Nephron progenitor cell (in vitro differentiated cells): ENCODE measurements at regions not wholly inside any gene's neighbourhood (a gene's known extent, or its start where the extent isn't known, plus 50 kb on each side); places are given as distances from the start of the nearest gene placed in this dataset.

Experiments
- DNase-seq: peaks from one replicate; pipeline ENCODE4 v3.0.0; 2021
- H3K27ac Mint-ChIP-seq: 2 replicates; pipeline ENCODE4 v1.8.0; 2021; ENCODE audit warnings: mild to moderate bottlenecking, moderate library complexity, mixed read lengths
- H3K27me3 Mint-ChIP-seq: 2 replicates; pipeline ENCODE4 v1.8.0; 2021; ENCODE audit warnings: mild to moderate bottlenecking, low read depth, mixed read lengths; ENCODE audit not compliant: poor library complexity
- H3K36me3 Mint-ChIP-seq: 2 replicates; pipeline ENCODE4 v1.8.0; 2021; ENCODE audit warnings: low read depth, mixed read lengths
- H3K4me1 Mint-ChIP-seq: 2 replicates; pipeline ENCODE4 v1.8.0; 2021; ENCODE audit warnings: mixed read lengths
- H3K4me3 Mint-ChIP-seq: 2 replicates; pipeline ENCODE4 v1.8.0; 2021; ENCODE audit warnings: mild to moderate bottlenecking, moderate library complexity, mixed read lengths
- H3K9me3 Mint-ChIP-seq: 2 replicates; pipeline ENCODE4 v1.8.0; 2021; ENCODE audit warnings: mild to moderate bottlenecking, moderate library complexity, mixed read lengths
- TF ChIP-seq, protein P1 (sequence below): fragments of 200-600 bp; sonication (generic); IDR thresholded peaks from 2 replicates; pipeline ENCODE4 v1.5.0; 2021; ENCODE audit warnings: antibody characterized with exemption

DNA sequence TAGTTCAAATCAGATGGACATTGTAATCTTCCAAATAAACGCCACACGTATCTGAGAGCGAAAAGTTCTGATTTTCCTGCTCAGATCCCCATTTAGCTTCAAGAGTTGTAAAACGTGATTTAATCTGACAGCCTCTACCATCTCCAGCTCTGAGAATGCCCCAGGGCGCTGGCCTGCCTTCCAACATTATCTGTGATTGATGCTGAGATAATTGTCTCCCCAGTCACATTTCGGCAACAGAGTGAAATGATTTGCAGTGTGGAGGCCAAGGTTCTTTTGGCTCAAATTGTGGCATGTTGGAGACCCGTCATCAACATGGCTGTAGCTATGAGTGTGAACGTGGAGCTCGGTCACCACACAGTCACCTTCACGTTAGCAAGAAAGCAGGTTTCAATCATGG is 283.4 kb downstream of the BRD1 start:
- Mint-ChIP-seq H3K4me1 (peaks cover 43% of the 10 kb centered on the region), H3K27ac (peak overlapping the region; percentile 12), H3K4me3 (no peak overlapping the region), H3K9me3 (peaks cover 5% of the 10 kb centered on the region), H3K27me3 (peaks cover 15% of the 10 kb centered on the region), H3K36me3 (no peaks in the 10 kb centered on the region)
- TF ChIP-seq, protein P1, sequence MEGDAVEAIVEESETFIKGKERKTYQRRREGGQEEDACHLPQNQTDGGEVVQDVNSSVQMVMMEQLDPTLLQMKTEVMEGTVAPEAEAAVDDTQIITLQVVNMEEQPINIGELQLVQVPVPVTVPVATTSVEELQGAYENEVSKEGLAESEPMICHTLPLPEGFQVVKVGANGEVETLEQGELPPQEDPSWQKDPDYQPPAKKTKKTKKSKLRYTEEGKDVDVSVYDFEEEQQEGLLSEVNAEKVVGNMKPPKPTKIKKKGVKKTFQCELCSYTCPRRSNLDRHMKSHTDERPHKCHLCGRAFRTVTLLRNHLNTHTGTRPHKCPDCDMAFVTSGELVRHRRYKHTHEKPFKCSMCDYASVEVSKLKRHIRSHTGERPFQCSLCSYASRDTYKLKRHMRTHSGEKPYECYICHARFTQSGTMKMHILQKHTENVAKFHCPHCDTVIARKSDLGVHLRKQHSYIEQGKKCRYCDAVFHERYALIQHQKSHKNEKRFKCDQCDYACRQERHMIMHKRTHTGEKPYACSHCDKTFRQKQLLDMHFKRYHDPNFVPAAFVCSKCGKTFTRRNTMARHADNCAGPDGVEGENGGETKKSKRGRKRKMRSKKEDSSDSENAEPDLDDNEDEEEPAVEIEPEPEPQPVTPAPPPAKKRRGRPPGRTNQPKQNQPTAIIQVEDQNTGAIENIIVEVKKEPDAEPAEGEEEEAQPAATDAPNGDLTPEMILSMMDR = no peak
- no peak for DNase-seq

DNA sequence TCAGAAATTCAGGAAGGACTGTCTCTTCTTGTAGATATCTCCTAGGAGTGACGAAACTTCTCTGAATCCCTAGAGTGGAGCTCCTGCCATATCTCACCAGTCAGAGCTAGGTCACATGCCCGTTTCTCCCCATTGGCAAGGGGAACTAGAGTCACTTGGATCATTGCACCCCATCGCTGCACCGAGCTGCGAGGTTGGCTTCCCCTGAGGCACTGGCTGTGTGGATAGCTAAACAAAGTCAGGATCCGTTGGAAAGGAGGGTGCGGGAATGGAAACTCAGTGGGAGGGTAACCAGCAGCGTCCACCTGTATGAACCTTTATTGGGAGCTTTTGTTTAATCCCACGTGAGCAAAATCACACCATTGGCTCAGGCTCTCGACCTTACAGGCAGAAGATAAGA is 283.8 kb downstream of the BRD1 start:
- no peak for DNase-seq
- peaks cover 47% of the 10 kb centered on the region for H3K4me1 Mint-ChIP-seq
- H3K4me3 Mint-ChIP-seq = no peak overlapping the region
- H3K9me3 Mint-ChIP-seq = peaks cover 5% of the 10 kb centered on the region
- no peaks in the 10 kb centered on the region for H3K36me3 Mint-ChIP-seq
- H3K27ac Mint-ChIP-seq = peak overlapping the region; percentile 12
- H3K27me3 Mint-ChIP-seq = peaks cover 11% of the 10 kb centered on the region
- TF ChIP-seq, protein P1 = no peak

DNA sequence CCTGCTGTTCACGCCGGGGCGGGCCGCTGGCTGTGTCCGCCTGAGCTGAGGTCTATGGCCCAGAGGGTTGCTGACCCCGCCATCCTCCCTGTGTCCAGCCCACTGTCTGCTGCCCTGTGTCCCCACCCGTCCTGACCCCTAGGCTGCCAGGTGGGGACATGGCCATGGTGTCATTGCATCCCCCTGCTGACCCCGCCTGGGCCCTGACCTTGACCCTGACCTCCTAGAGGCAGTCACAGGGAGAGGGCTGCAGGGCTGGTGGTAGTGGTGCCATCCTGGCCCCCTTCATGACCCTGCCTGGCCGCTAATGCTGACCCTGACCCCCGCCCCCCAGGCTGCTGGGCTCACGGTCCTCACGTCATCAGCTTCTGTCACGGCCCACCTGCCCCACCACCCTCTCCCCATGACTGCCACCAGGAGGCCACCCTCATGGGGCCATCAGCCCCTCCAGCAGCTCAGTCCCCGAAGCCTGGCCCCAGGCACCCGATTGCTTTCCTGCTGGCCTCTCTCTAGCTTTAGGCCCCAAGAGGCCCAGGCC is 285.9 kb downstream of the BRD1 start:
- Mint-ChIP-seq H3K36me3 (no peaks in the 10 kb centered on the region), H3K27me3 (peaks cover 10% of the 10 kb centered on the region), H3K4me3 (no peak overlapping the region), H3K4me1 (peaks cover 55% of the 10 kb centered on the region), H3K9me3 (peaks cover under 1% of the 10 kb centered on the region), H3K27ac (no peak overlapping the region)
- TF ChIP-seq, protein P1 = no peak
- no peak for DNase-seq

DNA sequence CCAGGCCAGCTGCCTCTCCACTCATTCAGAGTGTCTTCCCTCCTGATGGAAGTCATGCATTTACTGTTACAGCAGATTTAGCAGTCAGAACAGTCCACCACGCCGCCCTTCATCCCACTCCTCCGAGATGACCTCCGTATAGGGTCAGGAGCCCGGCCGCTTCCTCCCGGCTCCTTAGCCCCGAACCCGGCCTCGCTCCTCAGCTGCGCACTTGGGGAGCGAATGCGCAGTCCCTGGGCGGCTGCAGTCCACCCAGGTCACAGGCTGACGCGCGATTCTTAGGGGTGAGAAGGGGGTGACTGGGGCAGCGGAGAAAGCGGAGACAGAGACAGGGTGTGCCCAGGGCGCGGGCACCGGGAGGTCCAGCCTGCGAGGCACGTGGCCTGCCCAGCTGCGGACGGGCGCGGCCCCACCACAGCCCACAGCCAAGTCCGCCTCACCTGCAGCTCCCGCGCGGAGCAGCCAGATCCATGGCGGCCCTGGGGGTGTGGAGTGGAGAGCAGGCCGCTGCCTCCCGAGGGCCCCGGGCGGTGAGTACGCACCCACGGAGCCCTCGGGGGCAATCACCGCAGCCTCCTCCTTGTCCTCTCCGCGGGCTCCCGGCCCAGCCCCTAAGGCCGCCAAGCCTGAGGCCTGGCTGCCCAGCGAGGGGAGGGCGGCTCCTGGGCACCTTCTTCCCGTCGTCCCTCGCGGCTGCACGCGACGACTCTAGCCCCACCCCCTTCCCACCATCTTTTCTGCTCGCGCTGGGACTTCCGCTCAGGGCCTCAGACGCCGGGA is 286.6 kb downstream of the BRD1 start:
- TF ChIP-seq, protein P1 = no peak
- Mint-ChIP-seq H3K36me3 (no peaks in the 10 kb centered on the region), H3K4me3 (no peak overlapping the region), H3K27me3 (peaks cover 9% of the 10 kb centered on the region), H3K27ac (no peak overlapping the region), H3K9me3 (no peaks in the 10 kb centered on the region), H3K4me1 (peaks cover 59% of the 10 kb centered on the region)
- no peak for DNase-seq

DNA sequence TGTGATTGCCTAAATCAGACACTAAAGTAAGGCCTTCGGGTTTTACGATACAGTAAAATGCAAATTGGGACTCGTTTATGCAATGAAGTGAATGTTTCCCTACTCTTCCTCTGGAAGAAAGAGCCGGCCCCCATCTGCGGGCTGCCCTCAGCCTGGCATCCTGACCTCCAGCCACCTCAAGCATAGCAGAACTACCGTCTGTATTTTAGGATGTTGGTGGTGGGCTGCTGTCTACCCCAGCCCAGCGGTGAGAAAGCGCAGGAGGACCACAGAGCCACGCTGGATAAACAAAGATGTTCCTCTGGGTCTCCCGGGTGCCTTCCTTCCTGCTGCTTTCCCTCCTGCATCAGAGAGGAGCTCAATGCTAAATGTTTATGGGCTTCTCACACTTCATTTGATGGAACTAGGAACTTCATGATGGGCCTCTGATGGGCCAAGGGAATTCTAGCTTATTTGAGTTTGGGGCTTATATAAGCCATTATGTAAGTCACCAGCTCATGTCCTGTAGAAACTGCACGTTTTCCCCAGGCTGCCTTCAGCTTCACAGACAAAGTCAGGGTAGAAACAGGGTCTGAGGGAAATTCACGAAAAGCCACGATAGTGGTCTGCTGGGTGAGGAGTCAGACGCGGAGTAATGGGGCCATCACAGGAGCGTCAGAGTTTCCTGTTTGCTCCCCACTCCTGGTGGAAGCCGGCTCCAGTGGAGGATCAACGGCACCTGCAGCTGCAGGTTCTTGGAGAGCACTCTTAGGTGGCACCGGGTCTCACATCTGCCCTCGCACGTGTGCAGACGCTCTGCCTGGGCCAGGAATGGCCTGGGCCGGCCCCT is 287.4 kb downstream of the BRD1 start:
- no peak for DNase-seq
- TF ChIP-seq, protein P1 = no peak
- peaks cover 12% of the 10 kb centered on the region for H3K27me3 Mint-ChIP-seq
- H3K36me3 Mint-ChIP-seq = no peaks in the 10 kb centered on the region
- H3K27ac Mint-ChIP-seq = peak overlapping the region; percentile 48
- peaks cover 56% of the 10 kb centered on the region for H3K4me1 Mint-ChIP-seq
- H3K9me3 Mint-ChIP-seq = no peaks in the 10 kb centered on the region
- H3K4me3 Mint-ChIP-seq = no peak overlapping the region
